MM.1S (cell line): ENCODE measurements at regions not wholly inside any gene's neighbourhood (a gene's known extent, or its start where the extent isn't known, plus 50 kb on each side); places are given as distances from the start of the nearest gene placed in this dataset.

Experiments
- DNase-seq: peaks from one replicate; pipeline ENCODE4 v3.0.0-alpha.2; 2015
- H2AFZ ChIP-seq: fragments of 300-600 bp; sonication (generic); 2 replicates; pipeline ENCODE4 v1.6.0; 2016; ENCODE audit warnings: antibody characterized with exemption, low read length
- H3F3A ChIP-seq: fragments of 300-600 bp; sonication (generic); 2 replicates; pipeline ENCODE4 v1.6.1; 2016; ENCODE audit warnings: mild to moderate bottlenecking, antibody characterized with exemption, low read length, moderate library complexity, mixed read lengths; ENCODE audit not compliant: insufficient read depth
- H3K27ac ChIP-seq: fragments of 300-600 bp; sonication (generic); 2 replicates; pipeline ENCODE4 v1.5.1; 2016; ENCODE audit warnings: mild to moderate bottlenecking, low read length
- H3K27me3 ChIP-seq: fragments of 300-600 bp; sonication (generic); replicated peaks from 2 replicates; pipeline ENCODE4 v1.6.0; 2016; ENCODE audit warnings: low read length; ENCODE audit not compliant: insufficient read depth
- H3K36me3 ChIP-seq: fragments of 300-600 bp; sonication (generic); replicated peaks from 2 replicates; pipeline ENCODE4 v1.6.1; 2016; ENCODE audit warnings: mild to moderate bottlenecking, low read length, mixed read lengths; ENCODE audit not compliant: insufficient read depth
- H3K4me1 ChIP-seq: fragments of 300-600 bp; sonication (generic); 2 replicates; pipeline ENCODE4 v1.6.1; 2016; ENCODE audit warnings: low read length, mixed read lengths
- H3K4me2 ChIP-seq: fragments of 300-600 bp; sonication (generic); 2 replicates; pipeline ENCODE4 v1.6.0; 2016; ENCODE audit warnings: low read depth, low read length
- H3K4me3 ChIP-seq: fragments of 300-600 bp; sonication (generic); 2 replicates; pipeline ENCODE4 v1.5.1; 2016; ENCODE audit warnings: low read length, mixed read lengths
- H3K79me2 ChIP-seq: fragments of 300-600 bp; sonication (generic); 2 replicates; pipeline ENCODE4 v1.6.1; 2016; ENCODE audit warnings: mixed run types, low read length, mixed read lengths
- H3K9ac ChIP-seq: fragments of 300-600 bp; sonication (generic); 2 replicates; pipeline ENCODE4 v1.6.1; 2016; ENCODE audit warnings: low read length, mixed read lengths
- H3K9me2 ChIP-seq: fragments of 300-600 bp; sonication (generic); replicated peaks from 2 replicates; pipeline ENCODE4 v1.6.1; 2016; ENCODE audit warnings: mild to moderate bottlenecking, low read length, mixed read lengths; ENCODE audit not compliant: insufficient read depth
- H3K9me3 ChIP-seq: fragments of 300-600 bp; sonication (generic); replicated peaks from 2 replicates; pipeline ENCODE4 v1.6.1; 2016; ENCODE audit warnings: mild to moderate bottlenecking, low read length, mixed read lengths; ENCODE audit not compliant: insufficient read depth
- H4K20me1 ChIP-seq: fragments of 300-600 bp; sonication (generic); 2 replicates; pipeline ENCODE4 v1.6.1; 2016; ENCODE audit warnings: mild to moderate bottlenecking, low read length, moderate library complexity, mixed read lengths; ENCODE audit not compliant: insufficient read depth
- CTCF ChIP-seq: fragments of 300-600 bp; sonication (generic); IDR thresholded peaks from 2 replicates; pipeline ENCODE4 v1.5.1; 2016; ENCODE audit warnings: antibody characterized with exemption, low read length, mixed read lengths
- EZH2 ChIP-seq: fragments of 300-600 bp; sonication (generic); optimal IDR thresholded peaks from 2 replicates; pipeline ENCODE3; 2017; ENCODE audit warnings: low read depth, mild to moderate bottlenecking, antibody characterized with exemption, low read length, mixed read lengths
- EZH2phosphoT487 ChIP-seq: fragments of 300-600 bp; sonication (generic); IDR thresholded peaks from 2 replicates; pipeline ENCODE4 v1.6.1; 2018; ENCODE audit warnings: antibody characterized with exemption, low read length

GRCh38 chr5:110909950-110910349, 161.6 kb upstream of the TSLP start:
- no peak overlapping the region for H3K4me3 ChIP-seq
- DNase-seq = no peak
- no peaks in the 10 kb centered on the region for H4K20me1 ChIP-seq
- H3K9me2 ChIP-seq = no peaks in the 10 kb centered on the region
- no peaks in the 10 kb centered on the region for H3K27me3 ChIP-seq
- TF ChIP-seq EZH2phosphoT487 (no peak), CTCF (no peak), EZH2 (no peak)
- no peak overlapping the region for H3K9ac ChIP-seq
- H3K4me2 ChIP-seq = no peak overlapping the region
- H2AFZ ChIP-seq = no peak overlapping the region
- no peaks in the 10 kb centered on the region for H3K79me2 ChIP-seq
- H3K9me3 ChIP-seq = no peaks in the 10 kb centered on the region
- no peaks in the 10 kb centered on the region for H3F3A ChIP-seq
- H3K36me3 ChIP-seq = no peaks in the 10 kb centered on the region
- no peak overlapping the region for H3K27ac ChIP-seq
- no peaks in the 10 kb centered on the region for H3K4me1 ChIP-seq

DNA sequence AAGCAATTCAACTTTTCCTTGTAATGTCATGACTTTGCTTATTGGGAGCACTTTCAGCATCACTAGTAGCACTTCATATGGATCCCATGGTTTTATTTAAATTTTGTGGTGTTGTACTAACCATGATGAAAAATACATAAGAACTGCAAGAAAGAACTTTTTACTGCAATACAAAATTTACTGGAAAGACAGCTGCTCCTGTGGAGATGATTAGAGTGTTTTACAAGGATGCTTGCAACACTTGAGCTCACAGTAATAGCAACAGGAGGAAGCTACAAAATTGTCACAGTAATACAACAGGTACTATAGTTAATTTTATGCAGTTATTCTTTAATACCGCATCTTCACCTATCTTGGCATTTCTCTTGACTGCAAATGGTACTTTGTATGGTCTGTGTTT, 158.3 kb upstream of the TSLP start:
- H3K4me2 ChIP-seq = no peak overlapping the region
- TF ChIP-seq EZH2phosphoT487 (no peak), CTCF (no peak), EZH2 (no peak)
- H3K9me3 ChIP-seq = no peaks in the 10 kb centered on the region
- no peaks in the 10 kb centered on the region for H3K79me2 ChIP-seq
- no peaks in the 10 kb centered on the region for H3K4me1 ChIP-seq
- H2AFZ ChIP-seq = no peak overlapping the region
- no peak overlapping the region for H3K27ac ChIP-seq
- no peak overlapping the region for H3K4me3 ChIP-seq
- no peak for DNase-seq
- no peak overlapping the region for H3K9ac ChIP-seq
- H3K36me3 ChIP-seq = no peaks in the 10 kb centered on the region
- H3K9me2 ChIP-seq = no peaks in the 10 kb centered on the region
- H4K20me1 ChIP-seq = no peaks in the 10 kb centered on the region
- H3K27me3 ChIP-seq = no peaks in the 10 kb centered on the region
- no peaks in the 10 kb centered on the region for H3F3A ChIP-seq

DNA sequence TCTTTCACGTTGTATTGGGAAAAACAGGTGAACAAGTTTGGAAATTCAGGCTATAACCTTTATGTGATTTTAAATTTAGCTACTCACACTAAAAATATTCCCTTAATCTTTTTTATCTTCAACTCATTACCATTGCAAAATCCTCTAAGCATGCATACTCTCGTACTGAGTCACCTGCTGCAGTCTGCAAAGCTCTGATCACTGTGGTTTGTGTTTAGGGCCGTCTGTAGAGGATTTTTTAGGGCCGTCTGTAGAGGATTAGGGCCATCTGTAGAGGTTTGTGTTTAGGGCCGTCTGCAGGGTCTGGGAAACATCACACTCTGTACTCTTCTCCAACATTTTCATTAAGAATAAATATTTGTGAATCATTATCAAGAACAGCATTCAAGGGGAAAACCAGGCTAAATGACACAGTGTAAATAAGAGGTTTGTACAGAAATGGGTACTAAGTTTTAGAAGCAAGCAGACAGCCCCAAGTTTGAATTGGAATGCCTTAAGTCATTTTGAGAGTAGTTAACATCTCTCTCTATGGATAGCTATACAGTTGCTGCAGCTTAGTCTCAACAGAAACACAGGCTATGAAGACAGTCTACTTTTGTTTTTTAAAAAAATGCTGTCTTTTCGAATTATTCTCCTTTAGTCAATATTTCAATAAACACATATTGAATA, 155.0 kb upstream of the TSLP start:
- Histone ChIP-seq H4K20me1 (no peaks in the 10 kb centered on the region), H3K4me2 (no peak overlapping the region), H3K4me3 (no peak overlapping the region), H3K79me2 (no peaks in the 10 kb centered on the region), H3K27me3 (no peaks in the 10 kb centered on the region), H3K4me1 (no peaks in the 10 kb centered on the region), H3K9me3 (no peaks in the 10 kb centered on the region), H2AFZ (no peak overlapping the region), H3K9me2 (no peaks in the 10 kb centered on the region), H3K9ac (no peak overlapping the region), H3K27ac (no peak overlapping the region), H3K36me3 (no peaks in the 10 kb centered on the region), H3F3A (no peaks in the 10 kb centered on the region)
- TF ChIP-seq CTCF (no peak), EZH2 (no peak), EZH2phosphoT487 (no peak)
- no peak for DNase-seq
